Vagina (tissue), 2 donors: ENCODE measurements at regions not wholly inside any gene's neighbourhood (a gene's known extent, or its start where the extent isn't known, plus 50 kb on each side); places are given as distances from the start of the nearest gene placed in this dataset.

ENCODE experiments used
- CTCF ChIP-seq, 3 experiments: fragments of 450-650 bp in 2 of 3; fragments of 200-600 bp in 1 of 3; sonication (generic) in 1 of 3; IDR thresholded peaks; one replicate each; pipeline ENCODE4 v1.5.1; 2017 to 2019; ENCODE audit warnings: antibody characterized with exemption in 3 of 3, mild to moderate bottlenecking in 2 of 3, moderate library complexity in 2 of 3
- POLR2A ChIP-seq, 2 donors: fragments of 450-650 bp; IDR thresholded peaks; one replicate each; pipeline ENCODE4 v1.6.1; 2017; ENCODE audit warnings: antibody characterized with exemption in 2 of 2, mild to moderate bottlenecking in 2 of 2, moderate library complexity in 2 of 2
- POLR2AphosphoS5 ChIP-seq, 2 donors: sonication (generic); formaldehyde crosslinking; IDR thresholded peaks; one replicate each; pipeline ENCODE4 v1.9.0; 2017; ENCODE audit warnings: antibody characterized with exemption in 2 of 2, mild to moderate bottlenecking in 2 of 2, low read depth in 1 of 2; ENCODE audit not compliant: insufficient read depth in 1 of 2

GRCh38 chr10:65751896-65752295, 1173.9 kb upstream of the LRRTM3 start:
- TF ChIP-seq POLR2AphosphoS5 (IDR thresholded peaks at IDR 0.05; ENCODE audit: insufficient read depth in 1 of 2, low read depth in 1 of 2) (no peak), CTCF (IDR thresholded peaks at IDR 0.05) (no peak), POLR2A (IDR thresholded peaks at IDR 0.05) (no peak)
